MM.1S (cell line): ENCODE measurements at regions not wholly inside any gene's neighbourhood (a gene's known extent, or its start where the extent isn't known, plus 50 kb on each side); places are given as distances from the start of the nearest gene placed in this dataset.

Experiments
- EZH2 ChIP-seq: fragments of 300-600 bp; sonication (generic); optimal IDR thresholded peaks from 2 replicates; pipeline ENCODE3; 2017; ENCODE audit warnings: low read depth, mild to moderate bottlenecking, antibody characterized with exemption, low read length, mixed read lengths
- TF ChIP-seq, protein P1 (sequence below): fragments of 300-600 bp; sonication (generic); IDR thresholded peaks from 2 replicates; pipeline ENCODE4 v1.5.1; 2016; ENCODE audit warnings: antibody characterized with exemption, low read length, mixed read lengths

DNA sequence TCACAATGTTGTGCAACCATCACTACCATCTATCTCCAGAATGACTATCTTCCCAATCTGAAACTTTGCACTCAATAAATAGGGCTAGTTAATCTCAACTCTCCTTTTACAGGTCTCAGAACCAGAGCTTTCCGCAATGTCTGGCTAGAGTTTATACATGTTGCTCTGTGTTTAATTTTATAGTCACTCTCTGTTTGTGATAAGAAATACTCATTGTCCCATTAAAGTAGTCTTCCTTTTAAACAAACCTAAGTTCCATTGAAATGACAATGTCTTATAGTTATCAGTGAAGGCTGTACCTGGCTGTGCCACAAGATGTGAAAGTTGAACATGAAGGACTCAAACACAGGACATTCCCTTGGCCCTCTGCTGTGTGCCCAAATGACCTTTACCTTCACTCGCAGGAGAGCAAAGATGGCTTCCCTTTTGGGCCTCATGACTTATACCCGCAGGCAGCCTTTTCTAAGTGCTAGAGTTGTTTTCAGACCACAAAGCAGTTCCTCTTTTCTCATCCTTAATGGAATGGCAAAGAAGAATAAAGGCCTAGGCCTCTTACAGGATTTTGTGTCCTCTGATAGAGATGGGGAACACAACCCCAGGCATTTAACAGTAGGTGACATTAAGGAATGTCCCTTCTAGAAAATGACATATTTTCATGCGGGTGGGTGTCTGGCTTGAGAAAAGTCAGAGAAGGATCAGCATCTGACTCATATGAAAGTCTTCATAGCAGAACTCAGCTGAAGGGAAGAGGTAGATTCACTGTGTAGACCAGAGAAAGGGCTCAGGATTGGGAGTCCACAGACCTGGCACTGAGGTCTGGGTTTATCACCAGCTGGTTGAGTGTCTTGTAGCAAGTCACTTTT lies 69.6 kb upstream of the ATP10B start:
- TF ChIP-seq, protein P1, sequence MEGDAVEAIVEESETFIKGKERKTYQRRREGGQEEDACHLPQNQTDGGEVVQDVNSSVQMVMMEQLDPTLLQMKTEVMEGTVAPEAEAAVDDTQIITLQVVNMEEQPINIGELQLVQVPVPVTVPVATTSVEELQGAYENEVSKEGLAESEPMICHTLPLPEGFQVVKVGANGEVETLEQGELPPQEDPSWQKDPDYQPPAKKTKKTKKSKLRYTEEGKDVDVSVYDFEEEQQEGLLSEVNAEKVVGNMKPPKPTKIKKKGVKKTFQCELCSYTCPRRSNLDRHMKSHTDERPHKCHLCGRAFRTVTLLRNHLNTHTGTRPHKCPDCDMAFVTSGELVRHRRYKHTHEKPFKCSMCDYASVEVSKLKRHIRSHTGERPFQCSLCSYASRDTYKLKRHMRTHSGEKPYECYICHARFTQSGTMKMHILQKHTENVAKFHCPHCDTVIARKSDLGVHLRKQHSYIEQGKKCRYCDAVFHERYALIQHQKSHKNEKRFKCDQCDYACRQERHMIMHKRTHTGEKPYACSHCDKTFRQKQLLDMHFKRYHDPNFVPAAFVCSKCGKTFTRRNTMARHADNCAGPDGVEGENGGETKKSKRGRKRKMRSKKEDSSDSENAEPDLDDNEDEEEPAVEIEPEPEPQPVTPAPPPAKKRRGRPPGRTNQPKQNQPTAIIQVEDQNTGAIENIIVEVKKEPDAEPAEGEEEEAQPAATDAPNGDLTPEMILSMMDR: no peak
- TF ChIP-seq EZH2: no peak
